K562 (cell line): ENCODE measurements at regions not wholly inside any gene's neighbourhood (a gene's known extent, or its start where the extent isn't known, plus 50 kb on each side); places are given as distances from the start of the nearest gene placed in this dataset.

Experiments
- ATAC-seq: fragments of 200-7000 bp; cut with Tn5 transposase; 3 replicates; pipeline ENCODE4 v1.9.1; 2020; ENCODE audit warnings: moderate library complexity
- BruUV-seq: library from RNA; stranded (reverse); fragments of 400-500 nt; replicated peaks from 2 replicates; lab custom pipeline; 2021; lab: Mats Ljungman, UMichigan
- CTCF ChIA-PET: fragments of 300-600 bp; formaldehyde crosslinking; extraction: SDS; loops from one replicate; lab custom pipeline; 2021; ENCODE audit warnings: low intra/inter-chr PET ratio; lab: Yijun Ruan, JAX
- POLR2A ChIA-PET: fragments of 300-600, 350-650 bp; sonication (Branson Sonifier 250); formaldehyde crosslinking; extraction: SDS; loops from one replicate; lab custom pipeline; 2021; ENCODE audit warnings: antibody characterized with exemption, inconsistent platforms; lab: Yijun Ruan, JAX
- DNase-seq, 4 experiments: peaks; one replicate each; pipeline versions ENCODE4 v3.0.0 to v3.0.0-alpha.2; 2011 to 2018; ENCODE audit warnings: low spot score in 3 of 4, mixed read lengths in 3 of 4; ENCODE audit errors: extremely low read depth in 1 of 4
- FAIRE-seq: peaks from 2 replicates; lab custom pipeline; 2011; peaks lifted over from hg19 to GRCh38; lab: Jason Lieb, UNC
- H2AFZ ChIP-seq: 2 replicates; pipeline ENCODE4 v1.6.0; 2011; ENCODE audit warnings: low read depth, low read length, control low read depth, inconsistent platforms
- H3K27ac ChIP-seq: fragments of 200-600 bp; 3 replicates; pipeline ENCODE4 v1.8.0; 2011; ENCODE audit warnings: low read depth, mild to moderate bottlenecking, control low read depth, inconsistent platforms, low read length, moderate library complexity, mixed read lengths; ENCODE audit errors: extremely low read depth
- H3K27me3 ChIP-seq, 2 experiments: fragments of 300-600 bp in 1 of 2; 2 replicates in 1 of 2; 3 replicates in 1 of 2; pipeline versions ENCODE4 v1.6.0 to v1.8.0; 2011; ENCODE audit warnings: inconsistent platforms in 2 of 2, low read length in 2 of 2, mild to moderate bottlenecking in 1 of 2, mixed read lengths in 1 of 2, moderate library complexity in 1 of 2; ENCODE audit not compliant: control insufficient read depth in 2 of 2, insufficient read depth in 2 of 2
- H3K36me3 ChIP-seq: fragments of 300-600 bp; 3 replicates; pipeline ENCODE4 v1.8.0; 2011; ENCODE audit warnings: mild to moderate bottlenecking, low read length, inconsistent platforms; ENCODE audit not compliant: control insufficient read depth, insufficient read depth
- H3K4me1 ChIP-seq, 2 experiments: fragments of 200-600 bp in 1 of 2; replicated peaks in 1 of 2; 2 replicates in 1 of 2; 3 replicates in 1 of 2; pipeline versions ENCODE4 v1.5.1 to v1.8.0; 2011; ENCODE audit warnings: inconsistent platforms in 2 of 2, low read length in 2 of 2, mild to moderate bottlenecking in 1 of 2, mixed read lengths in 1 of 2, moderate library complexity in 1 of 2; ENCODE audit not compliant: control insufficient read depth in 2 of 2, insufficient read depth in 2 of 2
- H3K4me2 ChIP-seq: 2 replicates; pipeline ENCODE4 v1.6.1; 2011; ENCODE audit warnings: low read length, control low read depth, inconsistent platforms, mixed read lengths; ENCODE audit not compliant: insufficient read depth
- H3K4me3 ChIP-seq: fragments of 200-600 bp; sonication (generic), shearing (Covaris generic); 2 replicates; pipeline ENCODE4 v1.5.1; 2016; ENCODE audit warnings: control low read depth, inconsistent platforms
- H3K79me2 ChIP-seq: fragments of 200-600 bp; 3 replicates; pipeline ENCODE4 v1.8.0; 2011; ENCODE audit warnings: low read length, inconsistent platforms; ENCODE audit not compliant: control insufficient read depth, insufficient read depth
- H3K9ac ChIP-seq, 2 experiments: 2 replicates each; pipeline versions ENCODE4 v1.6.0 to v1.6.1; 2011; ENCODE audit warnings: low read depth in 2 of 2, low read length in 2 of 2, control low read depth in 1 of 2, inconsistent platforms in 1 of 2, mild to moderate bottlenecking in 1 of 2, mixed read lengths in 1 of 2; ENCODE audit not compliant: insufficient read depth in 1 of 2
- H3K9me1 ChIP-seq: one replicate; pipeline ENCODE4 v1.6.0; 2011; ENCODE audit warnings: inconsistent platforms, mild to moderate bottlenecking, low read length, moderate library complexity; ENCODE audit not compliant: control insufficient read depth, insufficient read depth
- H3K9me3 ChIP-seq: replicated peaks from 2 replicates; pipeline ENCODE4 v1.5.1; 2011; ENCODE audit warnings: low read depth, low read length, inconsistent platforms; ENCODE audit not compliant: control insufficient read depth, insufficient read depth
- H4K20me1 ChIP-seq: replicated peaks from 2 replicates; pipeline ENCODE4 v1.6.1; 2011; ENCODE audit warnings: low read length, inconsistent platforms, mixed read lengths; ENCODE audit not compliant: control insufficient read depth, insufficient read depth
- CREM ChIP-seq: IDR thresholded peaks from 2 replicates; pipeline ENCODE4 v1.6.1; 2014; ENCODE audit warnings: antibody characterized with exemption, low read depth
- DIDO1 ChIP-seq: fragments of 450-650 bp; IDR thresholded peaks from 2 replicates; pipeline ENCODE4 v1.6.1; 2016; ENCODE audit warnings: low read depth, missing biosample characterization, missing genetic modification characterization
- ESRRB ChIP-seq: fragments of 250-450 bp; sonication (Bioruptor Pico); IDR thresholded peaks from 2 replicates; pipeline ENCODE4 v1.5.0; 2020; ENCODE audit warnings: mild to moderate bottlenecking, moderate library complexity, borderline replicate concordance
- FOXJ2 ChIP-seq: fragments of 200-800 bp; sonication (Bioruptor generic); IDR thresholded peaks from 2 replicates; pipeline ENCODE4 v1.6.1; 2016; ENCODE audit warnings: missing genetic modification characterization, missing compliant biosample characterization
- IRF1 ChIP-seq: sonication (generic); formaldehyde crosslinking; IDR thresholded peaks from 2 replicates; pipeline ENCODE4 v1.8.0; 2022; ENCODE audit warnings: missing genetic modification reagents, mild to moderate bottlenecking, borderline replicate concordance
- MYBL2 ChIP-seq, 2 experiments: fragments of 450-650 bp in 1 of 2; sonication (generic) in 1 of 2; formaldehyde crosslinking in 1 of 2; IDR thresholded peaks; 2 replicates each; pipeline versions ENCODE4 v1.6.1 to v1.8.1; 2017 to 2022; ENCODE audit warnings: borderline replicate concordance in 1 of 2, inconsistent platforms in 1 of 2, low read depth in 1 of 2, mild to moderate bottlenecking in 1 of 2, missing genetic modification reagents in 1 of 2, moderate library complexity in 1 of 2
- PREB ChIP-seq: sonication (generic); formaldehyde crosslinking; IDR thresholded peaks from 2 replicates; pipeline ENCODE4 v1.8.1; 2023; ENCODE audit warnings: mild to moderate bottlenecking, missing genetic modification reagents
- PRPF4 ChIP-seq: fragments of 200-400 bp; formaldehyde crosslinking; IDR thresholded peaks from one replicate; pipeline ENCODE4 v1.6.1; 2017; ENCODE audit warnings: low read length, low read depth, mild to moderate bottlenecking; ENCODE audit not compliant: insufficient read depth, poor library complexity, severe bottlenecking
- RBM34 ChIP-seq: fragments of 200-400 bp; formaldehyde crosslinking; IDR thresholded peaks from 2 replicates; pipeline ENCODE4 v1.6.1; 2018; ENCODE audit warnings: low read length, borderline replicate concordance; ENCODE audit not compliant: insufficient read depth
- ZNF239 ChIP-seq: fragments of 250-450 bp; sonication (Bioruptor Pico); IDR thresholded peaks from 2 replicates; pipeline ENCODE4 v1.4.0; 2020; ENCODE audit warnings: mild to moderate bottlenecking
- WGBS: fragments of 100-300 bp; shearing (Covaris generic); methylation state at CpG from one replicate; pipeline ENCODE4 v1.1.6; 2016; ENCODE audit warnings: low coverage, mixed read lengths; ENCODE audit not compliant: insufficient coverage; ENCODE audit errors: missing lambda C conversion rate; 5-methylcytosine and 5-hydroxymethylcytosine counted together
- in situ Hi-C: fragments of 300-500 bp; cut with MboI; formaldehyde crosslinking; loops from 4 replicates; pipeline ENCODE4 v1.15.0; 2018; ENCODE audit warnings: inconsistent platforms, mixed read lengths
- intact Hi-C: fragments of 100-400 bp; cut with micrococcal nuclease; formaldehyde crosslinking; loops from 2 replicates; pipeline ENCODE4 v1.14.2; 2022
- TF ChIP-seq, protein P1 (sequence below), 2 experiments: fragments of 450-650 bp; IDR thresholded peaks; 2 replicates each; pipeline ENCODE4 v1.6.1; 2016; ENCODE audit warnings: mild to moderate bottlenecking in 2 of 2, borderline replicate concordance in 1 of 2, low read depth in 1 of 2, moderate library complexity in 1 of 2

DNA sequence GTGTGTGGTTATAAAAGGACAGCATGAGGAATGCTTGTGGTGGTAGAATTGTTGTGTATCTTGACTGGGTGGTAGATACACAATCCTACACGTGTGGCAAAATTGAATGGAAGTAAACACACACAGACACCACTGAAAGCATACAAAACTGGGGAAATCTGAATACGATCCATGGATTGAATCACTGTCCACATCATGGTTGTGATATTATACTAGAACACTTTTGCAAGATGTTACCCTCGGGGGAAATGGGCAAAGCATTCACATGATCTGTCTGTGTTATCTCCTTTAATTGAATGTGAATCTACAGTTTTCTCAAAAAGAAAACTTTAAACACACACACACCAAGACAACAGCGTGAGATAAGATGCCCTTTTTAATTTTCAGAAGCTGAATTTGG, 165.2 kb upstream of the CELF2 start:
- no peak for FAIRE-seq
- ATAC-seq = no peak
- in situ Hi-C loops = no loop called here
- no peak for TF ChIP-seq PREB (CRISPR knock-in tag)
- no peak for TF ChIP-seq IRF1 (CRISPR knock-in tag)
- TF ChIP-seq MYBL2 (IDR thresholded peaks at IDR 0.05; ENCODE audit: low read depth) = no peak
- no peak for TF ChIP-seq MYBL2 (CRISPR knock-in tag; IDR thresholded peaks at IDR 0.05; ENCODE audit: borderline replicate concordance)
- TF ChIP-seq, protein P1, sequence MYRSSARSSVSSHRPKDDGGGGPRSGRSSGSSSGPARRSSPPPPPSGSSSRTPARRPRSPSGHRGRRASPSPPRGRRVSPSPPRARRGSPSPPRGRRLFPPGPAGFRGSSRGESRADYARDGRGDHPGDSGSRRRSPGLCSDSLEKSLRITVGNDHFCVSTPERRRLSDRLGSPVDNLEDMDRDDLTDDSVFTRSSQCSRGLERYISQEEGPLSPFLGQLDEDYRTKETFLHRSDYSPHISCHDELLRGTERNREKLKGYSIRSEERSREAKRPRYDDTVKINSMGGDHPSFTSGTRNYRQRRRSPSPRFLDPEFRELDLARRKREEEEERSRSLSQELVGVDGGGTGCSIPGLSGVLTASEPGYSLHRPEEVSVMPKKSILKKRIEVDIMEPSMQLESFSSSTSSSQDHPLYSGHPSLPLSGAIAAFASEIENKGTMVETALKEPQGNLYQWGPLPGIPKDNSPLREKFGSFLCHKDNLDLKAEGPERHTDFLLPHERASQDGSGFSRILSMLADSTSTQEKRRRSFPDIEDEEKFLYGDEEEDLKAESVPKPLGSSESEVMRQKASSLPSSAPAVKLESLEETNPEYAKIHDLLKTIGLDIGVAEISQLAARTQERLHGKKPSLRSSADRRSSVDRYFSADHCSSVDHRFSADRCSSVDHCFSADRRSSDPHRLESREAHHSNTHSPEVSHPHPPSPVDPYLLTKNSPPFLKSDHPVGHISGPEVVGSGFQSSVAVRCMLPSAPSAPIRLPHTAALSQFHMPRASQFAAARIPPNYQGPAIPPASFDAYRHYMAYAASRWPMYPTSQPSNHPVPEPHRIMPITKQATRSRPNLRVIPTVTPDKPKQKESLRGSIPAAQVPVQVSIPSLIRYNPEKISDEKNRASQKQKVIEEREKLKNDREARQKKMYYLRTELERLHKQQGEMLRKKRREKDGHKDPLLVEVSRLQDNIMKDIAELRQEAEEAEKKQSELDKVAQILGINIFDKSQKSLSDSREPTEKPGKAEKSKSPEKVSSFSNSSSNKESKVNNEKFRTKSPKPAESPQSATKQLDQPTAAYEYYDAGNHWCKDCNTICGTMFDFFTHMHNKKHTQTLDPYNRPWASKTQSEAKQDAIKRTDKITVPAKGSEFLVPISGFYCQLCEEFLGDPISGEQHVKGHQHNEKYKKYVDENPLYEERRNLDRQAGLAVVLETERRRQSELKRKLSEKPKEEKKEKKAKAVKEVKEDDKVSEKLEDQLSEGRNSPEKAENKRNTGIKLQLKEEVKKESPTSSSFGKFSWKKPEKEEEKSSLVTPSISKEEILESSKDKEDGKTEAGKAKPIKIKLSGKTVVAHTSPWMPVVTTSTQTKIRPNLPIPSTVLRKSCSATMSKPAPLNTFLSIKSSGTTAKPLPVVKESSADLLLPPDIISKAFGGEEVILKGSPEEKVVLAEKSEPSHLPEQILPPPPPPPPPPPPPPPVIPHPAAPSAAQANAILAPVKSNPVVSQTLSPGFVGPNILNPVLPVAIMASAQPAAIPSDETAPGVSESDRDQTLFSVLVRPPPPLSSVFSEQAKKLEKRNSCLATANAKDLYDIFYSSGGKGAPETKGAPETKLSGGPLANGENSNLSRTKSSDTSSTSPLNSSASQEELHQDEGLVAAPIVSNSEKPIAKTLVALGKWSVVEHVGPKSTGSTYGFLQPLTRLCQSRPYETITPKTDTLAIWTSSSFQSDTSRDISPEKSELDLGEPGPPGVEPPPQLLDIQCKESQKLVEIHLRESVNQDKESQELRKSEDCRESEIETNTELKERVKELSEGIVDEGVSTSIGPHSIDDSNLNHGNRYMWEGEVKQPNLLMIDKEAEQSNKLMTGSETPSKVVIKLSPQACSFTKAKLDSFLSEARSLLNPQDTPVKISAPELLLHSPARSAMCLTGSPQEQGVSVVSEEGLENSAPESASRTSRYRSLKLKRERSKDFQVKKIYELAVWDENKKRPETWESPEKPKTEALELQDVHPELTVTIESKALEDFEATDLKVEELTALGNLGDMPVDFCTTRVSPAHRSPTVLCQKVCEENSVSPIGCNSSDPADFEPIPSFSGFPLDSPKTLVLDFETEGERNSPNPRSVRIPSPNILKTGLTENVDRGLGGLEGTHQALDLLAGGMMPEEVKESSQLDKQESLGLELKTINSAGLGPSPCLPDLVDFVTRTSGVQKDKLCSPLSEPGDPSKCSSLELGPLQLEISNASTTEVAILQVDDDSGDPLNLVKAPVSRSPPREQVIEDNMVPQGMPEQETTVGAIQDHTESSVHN (IDR thresholded peaks at IDR 0.05; ENCODE audit: borderline replicate concordance in 1 of 2, low read depth in 1 of 2) = no peak
- TF ChIP-seq DIDO1 (tag) = no peak
- no peak for TF ChIP-seq PRPF4
- no peak for TF ChIP-seq FOXJ2 (tag)
- TF ChIP-seq RBM34 = no peak
- TF ChIP-seq ESRRB (CRISPR knock-in tag) = no peak
- no peak for TF ChIP-seq CREM
- no peak for TF ChIP-seq ZNF239 (CRISPR knock-in tag)

More for the DNA sequence above, 165.2 kb upstream of the CELF2 start:
- POLR2A ChIA-PET = no interaction called here
- Histone ChIP-seq H3K27me3 (no peaks in the 10 kb centered on the region), H4K20me1 (no peaks in the 10 kb centered on the region), H3K4me3 (no peak overlapping the region), H2AFZ (no peak overlapping the region), H3K27ac (no peak overlapping the region), H3K9me1 (no peaks in the 10 kb centered on the region), H3K79me2 (no peaks in the 10 kb centered on the region), H3K9ac (no peak overlapping the region), H3K9me3 (no peaks in the 10 kb centered on the region), H3K36me3 (no peaks in the 10 kb centered on the region), H3K4me2 (no peak overlapping the region), H3K4me1 (no peaks in the 10 kb centered on the region)
- intact Hi-C loops = no loop called here
- 2% methylated on average over 4 of the region's 4 CpGs for WGBS
- no peak for DNase-seq
- BruUV-seq = no TSS peak
- CTCF ChIA-PET = no interaction called here
